SK-N-SH treated with all-trans-retinoic acid at 6 μM for 48 hours (cell line): ENCODE measurements at regions not wholly inside any gene's neighbourhood (a gene's known extent, or its start where the extent isn't known, plus 50 kb on each side); places are given as distances from the start of the nearest gene placed in this dataset.

ENCODE experiments used
- GLIS3 ChIP-seq: fragments of 250-450 bp; sonication (Bioruptor Pico); IDR thresholded peaks from 2 replicates; pipeline ENCODE4 v1.5.0; 2020; ENCODE audit warnings: mild to moderate bottlenecking, moderate library complexity
- PPARA ChIP-seq: fragments of 250-450 bp; sonication (Bioruptor Pico); IDR thresholded peaks from 2 replicates; pipeline ENCODE4 v1.5.0; 2020; ENCODE audit warnings: mild to moderate bottlenecking, borderline replicate concordance
- RARB ChIP-seq: fragments of 250-450 bp; sonication (Bioruptor Pico); IDR thresholded peaks from 2 replicates; pipeline ENCODE4 v1.8.0; 2021; ENCODE audit warnings: mild to moderate bottlenecking, moderate library complexity
- ZC3H10 ChIP-seq: fragments of 250-450 bp; sonication (Bioruptor Pico); IDR thresholded peaks from 2 replicates; pipeline ENCODE4 v1.5.1; 2021; ENCODE audit warnings: mild to moderate bottlenecking, moderate library complexity
- ZFP3 ChIP-seq: fragments of 250-450 bp; sonication (Bioruptor Pico); IDR thresholded peaks from 2 replicates; pipeline ENCODE4 v1.5.0; 2020; ENCODE audit warnings: mild to moderate bottlenecking, moderate library complexity
- ZNF565 ChIP-seq: fragments of 450-650 bp; formaldehyde crosslinking; conservative IDR thresholded peaks from 2 replicates; pipeline ENCODE4 v1.5.0; 2020; ENCODE audit warnings: low read depth, mild to moderate bottlenecking, moderate library complexity
- TF ChIP-seq, protein P1 (sequence below): fragments of 250-450 bp; sonication (Bioruptor Pico); IDR thresholded peaks from 2 replicates; pipeline ENCODE4 v1.8.0; 2020; ENCODE audit warnings: mild to moderate bottlenecking, moderate library complexity, borderline replicate concordance
- TF ChIP-seq, protein P2 (sequence below): fragments of 250-450 bp; sonication (Bioruptor Pico); IDR thresholded peaks from 2 replicates; pipeline ENCODE4 v1.5.1; 2020; ENCODE audit warnings: low read depth, mild to moderate bottlenecking, moderate library complexity
- TF ChIP-seq, protein P3 (sequence below): fragments of 250-450 bp; sonication (Bioruptor Pico); IDR thresholded peaks from 2 replicates; pipeline ENCODE4 v1.8.0; 2021; ENCODE audit warnings: low read depth, mild to moderate bottlenecking, moderate library complexity, borderline replicate concordance
- TF ChIP-seq, protein P4 (sequence below): fragments of 250-450 bp; sonication (Bioruptor Pico); IDR thresholded peaks from 2 replicates; pipeline ENCODE4 v1.5.0; 2020; ENCODE audit warnings: mild to moderate bottlenecking, moderate library complexity

DNA sequence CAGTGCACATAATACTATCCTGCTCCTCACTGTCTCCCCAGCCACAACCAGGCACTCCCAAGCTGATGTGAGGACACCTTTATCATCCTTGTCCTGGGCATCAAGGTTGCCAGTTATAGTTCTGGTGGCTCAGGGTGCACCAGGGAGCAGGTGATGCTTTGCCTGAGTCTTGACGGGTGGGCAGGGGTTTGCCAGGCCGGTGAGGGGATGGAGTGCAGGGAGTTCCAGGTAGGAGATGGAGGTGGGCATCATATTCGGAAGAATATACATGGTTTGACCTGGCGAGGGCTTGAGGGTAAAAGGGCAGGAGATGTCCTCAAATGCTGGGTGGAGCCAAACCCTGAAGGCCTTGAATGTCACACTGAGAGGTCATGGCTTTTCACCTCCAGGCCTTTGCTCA, 115.8 kb upstream of the CRHR1 start:
- TF ChIP-seq, protein P1, sequence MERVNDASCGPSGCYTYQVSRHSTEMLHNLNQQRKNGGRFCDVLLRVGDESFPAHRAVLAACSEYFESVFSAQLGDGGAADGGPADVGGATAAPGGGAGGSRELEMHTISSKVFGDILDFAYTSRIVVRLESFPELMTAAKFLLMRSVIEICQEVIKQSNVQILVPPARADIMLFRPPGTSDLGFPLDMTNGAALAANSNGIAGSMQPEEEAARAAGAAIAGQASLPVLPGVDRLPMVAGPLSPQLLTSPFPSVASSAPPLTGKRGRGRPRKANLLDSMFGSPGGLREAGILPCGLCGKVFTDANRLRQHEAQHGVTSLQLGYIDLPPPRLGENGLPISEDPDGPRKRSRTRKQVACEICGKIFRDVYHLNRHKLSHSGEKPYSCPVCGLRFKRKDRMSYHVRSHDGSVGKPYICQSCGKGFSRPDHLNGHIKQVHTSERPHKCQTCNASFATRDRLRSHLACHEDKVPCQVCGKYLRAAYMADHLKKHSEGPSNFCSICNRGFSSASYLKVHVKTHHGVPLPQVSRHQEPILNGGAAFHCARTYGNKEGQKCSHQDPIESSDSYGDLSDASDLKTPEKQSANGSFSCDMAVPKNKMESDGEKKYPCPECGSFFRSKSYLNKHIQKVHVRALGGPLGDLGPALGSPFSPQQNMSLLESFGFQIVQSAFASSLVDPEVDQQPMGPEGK (CRISPR knock-in tag): no peak
- TF ChIP-seq ZC3H10 (CRISPR knock-in tag) (no peak), RARB (CRISPR knock-in tag) (no peak), PPARA (CRISPR knock-in tag) (no peak), ZFP3 (CRISPR knock-in tag) (no peak), ZNF565 (CRISPR knock-in tag) (no peak), GLIS3 (CRISPR knock-in tag) (no peak)
- TF ChIP-seq, protein P2, sequence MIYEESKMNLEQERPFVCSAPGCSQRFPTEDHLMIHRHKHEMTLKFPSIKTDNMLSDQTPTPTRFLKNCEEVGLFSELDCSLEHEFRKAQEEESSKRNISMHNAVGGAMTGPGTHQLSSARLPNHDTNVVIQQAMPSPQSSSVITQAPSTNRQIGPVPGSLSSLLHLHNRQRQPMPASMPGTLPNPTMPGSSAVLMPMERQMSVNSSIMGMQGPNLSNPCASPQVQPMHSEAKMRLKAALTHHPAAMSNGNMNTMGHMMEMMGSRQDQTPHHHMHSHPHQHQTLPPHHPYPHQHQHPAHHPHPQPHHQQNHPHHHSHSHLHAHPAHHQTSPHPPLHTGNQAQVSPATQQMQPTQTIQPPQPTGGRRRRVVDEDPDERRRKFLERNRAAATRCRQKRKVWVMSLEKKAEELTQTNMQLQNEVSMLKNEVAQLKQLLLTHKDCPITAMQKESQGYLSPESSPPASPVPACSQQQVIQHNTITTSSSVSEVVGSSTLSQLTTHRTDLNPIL (CRISPR knock-in tag): no peak
- TF ChIP-seq, protein P3, sequence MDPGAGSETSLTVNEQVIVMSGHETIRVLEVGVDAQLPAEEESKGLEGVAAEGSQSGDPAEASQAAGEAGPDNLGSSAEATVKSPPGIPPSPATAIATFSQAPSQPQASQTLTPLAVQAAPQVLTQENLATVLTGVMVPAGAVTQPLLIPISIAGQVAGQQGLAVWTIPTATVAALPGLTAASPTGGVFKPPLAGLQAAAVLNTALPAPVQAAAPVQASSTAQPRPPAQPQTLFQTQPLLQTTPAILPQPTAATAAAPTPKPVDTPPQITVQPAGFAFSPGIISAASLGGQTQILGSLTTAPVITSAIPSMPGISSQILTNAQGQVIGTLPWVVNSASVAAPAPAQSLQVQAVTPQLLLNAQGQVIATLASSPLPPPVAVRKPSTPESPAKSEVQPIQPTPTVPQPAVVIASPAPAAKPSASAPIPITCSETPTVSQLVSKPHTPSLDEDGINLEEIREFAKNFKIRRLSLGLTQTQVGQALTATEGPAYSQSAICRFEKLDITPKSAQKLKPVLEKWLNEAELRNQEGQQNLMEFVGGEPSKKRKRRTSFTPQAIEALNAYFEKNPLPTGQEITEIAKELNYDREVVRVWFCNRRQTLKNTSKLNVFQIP (CRISPR knock-in tag): no peak
- TF ChIP-seq, protein P4, sequence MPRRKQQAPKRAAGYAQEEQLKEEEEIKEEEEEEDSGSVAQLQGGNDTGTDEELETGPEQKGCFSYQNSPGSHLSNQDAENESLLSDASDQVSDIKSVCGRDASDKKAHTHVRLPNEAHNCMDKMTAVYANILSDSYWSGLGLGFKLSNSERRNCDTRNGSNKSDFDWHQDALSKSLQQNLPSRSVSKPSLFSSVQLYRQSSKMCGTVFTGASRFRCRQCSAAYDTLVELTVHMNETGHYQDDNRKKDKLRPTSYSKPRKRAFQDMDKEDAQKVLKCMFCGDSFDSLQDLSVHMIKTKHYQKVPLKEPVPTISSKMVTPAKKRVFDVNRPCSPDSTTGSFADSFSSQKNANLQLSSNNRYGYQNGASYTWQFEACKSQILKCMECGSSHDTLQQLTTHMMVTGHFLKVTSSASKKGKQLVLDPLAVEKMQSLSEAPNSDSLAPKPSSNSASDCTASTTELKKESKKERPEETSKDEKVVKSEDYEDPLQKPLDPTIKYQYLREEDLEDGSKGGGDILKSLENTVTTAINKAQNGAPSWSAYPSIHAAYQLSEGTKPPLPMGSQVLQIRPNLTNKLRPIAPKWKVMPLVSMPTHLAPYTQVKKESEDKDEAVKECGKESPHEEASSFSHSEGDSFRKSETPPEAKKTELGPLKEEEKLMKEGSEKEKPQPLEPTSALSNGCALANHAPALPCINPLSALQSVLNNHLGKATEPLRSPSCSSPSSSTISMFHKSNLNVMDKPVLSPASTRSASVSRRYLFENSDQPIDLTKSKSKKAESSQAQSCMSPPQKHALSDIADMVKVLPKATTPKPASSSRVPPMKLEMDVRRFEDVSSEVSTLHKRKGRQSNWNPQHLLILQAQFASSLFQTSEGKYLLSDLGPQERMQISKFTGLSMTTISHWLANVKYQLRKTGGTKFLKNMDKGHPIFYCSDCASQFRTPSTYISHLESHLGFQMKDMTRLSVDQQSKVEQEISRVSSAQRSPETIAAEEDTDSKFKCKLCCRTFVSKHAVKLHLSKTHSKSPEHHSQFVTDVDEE: no peak
